HEK293T (cell line): ENCODE measurements at regions not wholly inside any gene's neighbourhood (a gene's known extent, or its start where the extent isn't known, plus 50 kb on each side); places are given as distances from the start of the nearest gene placed in this dataset.

ENCODE experiments used
- CTCF ChIA-PET: fragments of 350-600 bp; formaldehyde crosslinking; extraction: SDS; loops from one replicate; lab custom pipeline; 2021; ENCODE audit warnings: antibody characterized with exemption, inconsistent platforms; lab: Yijun Ruan, JAX
- POLR2A ChIA-PET: fragments of 350-600 bp; formaldehyde crosslinking; extraction: SDS; loops from one replicate; lab custom pipeline; 2020; ENCODE audit warnings: antibody characterized with exemption, inconsistent platforms; lab: Yijun Ruan, JAX
- DNase-seq: peaks from one replicate; pipeline ENCODE4 v3.0.0; 2012; ENCODE audit warnings: mixed read lengths; ENCODE audit errors: extremely low spot score
- ARNT ChIP-seq: fragments of 450-650 bp; IDR thresholded peaks from 2 replicates; pipeline ENCODE4 v1.6.1; 2017; ENCODE audit warnings: mild to moderate bottlenecking
- BHLHE40 ChIP-seq: fragments of 450-650 bp; IDR thresholded peaks from 2 replicates; pipeline ENCODE4 v1.6.1; 2016; ENCODE audit warnings: mild to moderate bottlenecking, moderate library complexity, borderline replicate concordance
- CTBP1 ChIP-seq: fragments of 450-650 bp; IDR thresholded peaks from 2 replicates; pipeline ENCODE4 v1.6.1; 2016; ENCODE audit warnings: borderline replicate concordance
- ELF4 ChIP-seq: fragments of 450-650 bp; IDR thresholded peaks from 2 replicates; pipeline ENCODE4 v1.6.1; 2017; ENCODE audit warnings: antibody characterized with exemption
- FOXA1 ChIP-seq: fragments of 450-650 bp; IDR thresholded peaks from 2 replicates; pipeline ENCODE4 v1.6.1; 2016; ENCODE audit warnings: mild to moderate bottlenecking
- FOXK2 ChIP-seq: fragments of 450-650 bp; IDR thresholded peaks from 2 replicates; pipeline ENCODE4 v1.6.1; 2016; ENCODE audit warnings: mild to moderate bottlenecking
- FOXM1 ChIP-seq: fragments of 450-650 bp; IDR thresholded peaks from 2 replicates; pipeline ENCODE4 v1.6.1; 2017; ENCODE audit warnings: mild to moderate bottlenecking, borderline replicate concordance
- HDGF ChIP-seq: fragments of 450-650 bp; IDR thresholded peaks from 2 replicates; pipeline ENCODE4 v1.6.1; 2017; ENCODE audit warnings: antibody characterized with exemption, borderline replicate concordance
- L3MBTL2 ChIP-seq: fragments of 450-650 bp; conservative IDR thresholded peaks from 2 replicates; pipeline ENCODE4 v1.6.1; 2016; ENCODE audit warnings: mild to moderate bottlenecking
- LEF1 ChIP-seq: fragments of 450-650 bp; IDR thresholded peaks from 2 replicates; pipeline ENCODE4 v1.6.1; 2017; ENCODE audit warnings: mild to moderate bottlenecking, borderline replicate concordance
- NFRKB ChIP-seq: fragments of 450-650 bp; IDR thresholded peaks from 2 replicates; pipeline ENCODE4 v1.6.1; 2016; ENCODE audit warnings: mild to moderate bottlenecking, moderate library complexity
- SP1 ChIP-seq: fragments of 450-650 bp; IDR thresholded peaks from 2 replicates; pipeline ENCODE4 v1.6.1; 2017
- SUZ12 ChIP-seq: fragments of 450-650 bp; IDR thresholded peaks from 2 replicates; pipeline ENCODE4 v1.6.1; 2016; ENCODE audit warnings: mild to moderate bottlenecking
- TARDBP ChIP-seq: fragments of 450-650 bp; IDR thresholded peaks from 2 replicates; pipeline ENCODE4 v1.6.1; 2016
- ZNF384 ChIP-seq: fragments of 450-650 bp; IDR thresholded peaks from 2 replicates; pipeline ENCODE4 v1.6.1; 2016
- TF ChIP-seq, protein P1 (sequence below): fragments of 450-650 bp; IDR thresholded peaks from 2 replicates; pipeline ENCODE4 v1.6.1; 2016

DNA sequence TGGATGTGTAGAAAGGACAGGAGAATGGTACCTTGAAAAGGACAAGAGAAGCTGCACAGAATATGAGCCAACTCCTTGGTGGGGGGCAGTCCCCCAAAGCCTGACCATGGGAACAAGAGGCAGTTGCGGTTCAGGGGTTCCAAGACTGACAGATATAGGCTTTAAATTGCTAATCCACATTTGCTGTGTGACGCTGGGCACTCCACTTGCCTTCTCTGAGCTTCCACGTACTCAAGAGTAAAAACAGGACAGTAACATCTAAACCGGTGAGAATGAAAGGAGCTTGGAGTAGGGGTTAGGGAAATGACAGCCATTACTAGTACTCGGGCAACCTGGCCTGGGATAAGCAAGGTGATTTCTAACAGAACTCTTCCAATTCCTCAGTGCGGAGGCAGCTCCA, 57.9 kb upstream of the LRFN2 start:
- no peak for DNase-seq
- TF ChIP-seq ZNF384: no peak
- TF ChIP-seq SUZ12: no peak
- no peak for TF ChIP-seq FOXM1
- no peak for TF ChIP-seq L3MBTL2
- no peak for TF ChIP-seq SP1
- no peak for TF ChIP-seq FOXA1
- TF ChIP-seq TARDBP: no peak
- TF ChIP-seq, protein P1, sequence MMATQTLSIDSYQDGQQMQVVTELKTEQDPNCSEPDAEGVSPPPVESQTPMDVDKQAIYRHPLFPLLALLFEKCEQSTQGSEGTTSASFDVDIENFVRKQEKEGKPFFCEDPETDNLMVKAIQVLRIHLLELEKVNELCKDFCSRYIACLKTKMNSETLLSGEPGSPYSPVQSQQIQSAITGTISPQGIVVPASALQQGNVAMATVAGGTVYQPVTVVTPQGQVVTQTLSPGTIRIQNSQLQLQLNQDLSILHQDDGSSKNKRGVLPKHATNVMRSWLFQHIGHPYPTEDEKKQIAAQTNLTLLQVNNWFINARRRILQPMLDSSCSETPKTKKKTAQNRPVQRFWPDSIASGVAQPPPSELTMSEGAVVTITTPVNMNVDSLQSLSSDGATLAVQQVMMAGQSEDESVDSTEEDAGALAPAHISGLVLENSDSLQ: no peak
- TF ChIP-seq BHLHE40: no peak
- no peak for TF ChIP-seq CTBP1
- TF ChIP-seq LEF1: no peak
- TF ChIP-seq NFRKB: no peak
- no peak for TF ChIP-seq FOXK2
- no peak for TF ChIP-seq HDGF
- no peak for TF ChIP-seq ARNT
- no peak for TF ChIP-seq ELF4
- CTCF ChIA-PET: no interaction called here
- POLR2A ChIA-PET: no interaction called here

DNA sequence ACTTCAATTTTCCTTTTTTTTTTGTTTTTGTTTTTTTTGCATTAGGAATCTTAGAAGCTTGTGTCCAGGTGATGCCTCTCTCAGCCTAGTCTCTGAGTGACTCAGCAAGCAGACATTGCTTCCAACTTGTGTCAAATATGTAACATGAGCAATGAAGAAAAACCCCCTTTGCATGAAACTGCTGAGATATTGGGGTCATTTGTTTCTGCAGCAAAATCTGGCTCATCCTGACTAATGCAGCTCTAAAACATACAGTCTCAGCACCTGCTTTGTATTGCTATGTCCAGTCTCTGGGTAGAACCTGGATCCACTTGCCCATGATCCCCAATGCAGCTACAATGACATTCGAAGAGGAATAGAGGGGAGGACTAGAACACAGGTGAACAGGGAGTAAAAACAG, 55.7 kb upstream of the LRFN2 start:
- no peak for DNase-seq
- TF ChIP-seq LEF1: no peak
- TF ChIP-seq CTBP1: no peak
- TF ChIP-seq, protein P1: no peak
- no peak for TF ChIP-seq SP1
- no peak for TF ChIP-seq FOXK2
- TF ChIP-seq L3MBTL2: no peak
- no peak for TF ChIP-seq ZNF384
- no peak for TF ChIP-seq FOXA1
- TF ChIP-seq TARDBP: no peak
- no peak for TF ChIP-seq FOXM1
- TF ChIP-seq NFRKB: no peak
- no peak for TF ChIP-seq HDGF
- no peak for TF ChIP-seq SUZ12
- no peak for TF ChIP-seq BHLHE40
- no peak for TF ChIP-seq ARNT
- no peak for TF ChIP-seq ELF4
- ChIA-PET POLR2A (no interaction called here), CTCF (no interaction called here)

DNA sequence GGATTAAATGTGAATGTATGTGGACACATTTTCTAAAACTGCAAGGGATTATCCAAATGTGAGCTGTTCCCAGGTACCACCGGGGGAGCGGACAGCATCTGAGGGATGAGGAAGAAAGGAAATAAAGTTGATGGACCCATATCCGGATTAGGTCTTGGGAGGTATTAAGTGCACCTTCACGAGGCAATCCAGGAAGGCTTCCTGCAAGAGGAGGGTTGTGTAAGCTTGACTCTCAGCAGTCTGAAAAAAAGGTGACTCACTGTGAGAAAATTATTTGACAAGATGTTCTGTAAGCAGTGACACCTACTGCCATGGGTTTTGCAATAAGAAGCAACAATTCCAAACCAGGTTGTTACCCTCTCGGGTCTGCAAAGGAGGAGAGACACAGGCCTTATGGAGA, 55.0 kb upstream of the LRFN2 start:
- TF ChIP-seq CTBP1 (no peak), LEF1 (no peak), ELF4 (no peak), ZNF384 (no peak), SP1 (no peak), BHLHE40 (no peak), NFRKB (no peak), FOXA1 (no peak), FOXM1 (no peak), FOXK2 (no peak), HDGF (no peak), SUZ12 (no peak), ARNT (no peak), L3MBTL2 (no peak)
- TF ChIP-seq, protein P1: no peak
- DNase-seq: no peak
- POLR2A ChIA-PET: no interaction called here
- CTCF ChIA-PET: no interaction called here

DNA sequence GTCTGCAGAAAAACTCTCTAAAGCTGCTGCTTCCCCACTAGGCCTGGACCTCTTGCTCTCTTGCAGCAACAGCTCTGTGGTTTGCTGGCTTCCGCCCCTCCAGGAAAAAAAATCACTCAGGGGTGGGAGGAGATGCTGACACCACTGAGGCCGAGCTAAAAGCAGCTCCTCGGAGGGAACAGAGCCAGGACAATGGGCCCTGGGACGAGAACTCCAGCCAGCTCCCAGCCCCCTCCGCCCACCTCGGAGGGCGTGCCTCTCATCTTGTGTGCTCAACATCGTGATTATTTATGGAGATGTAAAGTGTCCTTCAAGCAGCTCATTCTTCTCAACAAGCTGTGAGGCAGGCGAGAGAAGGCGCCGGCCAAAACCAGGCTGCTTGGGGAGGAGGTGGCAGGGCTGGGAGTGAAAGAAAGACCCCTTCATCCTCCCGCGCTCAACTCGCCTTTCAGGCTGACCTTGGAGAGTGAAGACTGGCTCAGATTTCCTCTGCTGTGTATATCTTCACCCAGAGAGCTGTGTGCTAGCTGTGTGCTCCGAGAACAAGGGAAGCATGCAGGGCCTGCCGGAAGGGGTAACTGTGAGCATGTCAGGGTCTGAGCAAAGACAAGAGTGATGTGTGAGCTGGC, 53.5 kb upstream of the LRFN2 start:
- TF ChIP-seq NFRKB (no peak), ELF4 (no peak), FOXA1 (no peak)
- ChIA-PET CTCF (no interaction called here), POLR2A (no interaction called here)
- DNase-seq: no peak
